Activated CD8-positive, alpha-beta T cell treated with anti-CD3 and anti-CD28 coated beads for 36 hours (primary cell): ENCODE measurements at regions not wholly inside any gene's neighbourhood (a gene's known extent, or its start where the extent isn't known, plus 50 kb on each side); places are given as distances from the start of the nearest gene placed in this dataset.
"Not testable (repeated sequence)": the region's sequence is repeated elsewhere in the genome, so short reads cannot be mapped to it uniquely, and the experiment has no call there.

Experiments used
- ATAC-seq: fragments of 200-7000 bp; cut with Tn5 transposase; one replicate; pipeline ENCODE4 v1.10.0; 2021; ENCODE audit warnings: mild to moderate bottlenecking, moderate library complexity
- CTCF ChIA-PET: fragments of 350-600 bp; sonication (Branson Sonifier 250); formaldehyde crosslinking; loops from one replicate; lab custom pipeline; 2021; ENCODE audit warnings: antibody characterized with exemption; lab: Charles Lee
- POLR2A ChIA-PET: fragments of 350-600 bp; sonication (Branson Sonifier 250); formaldehyde crosslinking; loops from one replicate; lab custom pipeline; 2021; ENCODE audit warnings: antibody characterized with exemption; lab: Charles Lee
- DNase-seq: peaks from one replicate; pipeline ENCODE4 v3.0.0-alpha.2; 2020
- H3K27ac Mint-ChIP-seq: one replicate; pipeline ENCODE4 v1.8.0; 2021; ENCODE audit warnings: mild to moderate bottlenecking, mixed read lengths
- H3K27me3 Mint-ChIP-seq: one replicate; pipeline ENCODE4 v1.8.0; 2021; ENCODE audit warnings: mixed read lengths
- H3K36me3 Mint-ChIP-seq: one replicate; pipeline ENCODE4 v1.8.0; 2021; ENCODE audit warnings: low read depth, mixed read lengths
- H3K4me1 Mint-ChIP-seq: one replicate; pipeline ENCODE4 v1.8.0; 2021; ENCODE audit warnings: low read depth, mixed read lengths
- H3K4me3 Mint-ChIP-seq: one replicate; pipeline ENCODE4 v1.8.0; 2021; ENCODE audit warnings: mild to moderate bottlenecking, moderate library complexity, mixed read lengths
- H3K9me3 Mint-ChIP-seq: one replicate; pipeline ENCODE4 v1.8.0; 2021; ENCODE audit warnings: mixed read lengths
- intact Hi-C: fragments of 100-400 bp; cut with micrococcal nuclease; formaldehyde crosslinking; loops from one replicate; pipeline ENCODE4 v1.10.0; 2022
- TF ChIP-seq, protein P1 (sequence below): fragments of 200-600 bp; IDR thresholded peaks from one replicate; pipeline ENCODE4 v1.8.0; 2022; ENCODE audit warnings: antibody characterized with exemption, mild to moderate bottlenecking

DNA sequence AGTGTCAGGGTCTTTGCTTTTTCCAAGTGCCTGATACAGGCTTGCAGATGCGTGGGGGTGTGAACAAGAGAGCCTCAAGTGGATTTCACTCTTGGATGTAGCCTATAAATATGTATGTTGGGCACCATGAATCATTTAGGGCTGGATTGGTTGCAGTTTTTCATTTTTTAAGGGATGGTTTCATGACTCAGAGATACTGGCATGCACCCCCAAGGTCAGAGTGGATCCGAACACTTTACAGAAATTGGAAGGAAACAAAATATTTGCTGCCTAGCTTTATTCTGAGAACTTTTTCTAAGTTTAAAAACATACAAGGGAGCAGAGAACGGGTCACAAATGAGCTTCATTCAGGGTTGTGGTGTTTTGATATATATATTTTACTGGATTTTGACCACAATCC lies 436.8 kb upstream of the ERCC4 start:
- Mint-ChIP-seq H3K4me3 (no peak overlapping the region), H3K27me3 (no peaks in the 10 kb centered on the region), H3K27ac (no peak overlapping the region), H3K9me3 (peaks cover 7% of the 10 kb centered on the region), H3K36me3 (no peaks in the 10 kb centered on the region), H3K4me1 (no peaks in the 10 kb centered on the region)
- intact Hi-C loops = no loop called here
- DNase-seq (no peak), ATAC-seq (no peak)
- CTCF ChIA-PET = no interaction called here
- POLR2A ChIA-PET = no interaction called here
- TF ChIP-seq, protein P1, sequence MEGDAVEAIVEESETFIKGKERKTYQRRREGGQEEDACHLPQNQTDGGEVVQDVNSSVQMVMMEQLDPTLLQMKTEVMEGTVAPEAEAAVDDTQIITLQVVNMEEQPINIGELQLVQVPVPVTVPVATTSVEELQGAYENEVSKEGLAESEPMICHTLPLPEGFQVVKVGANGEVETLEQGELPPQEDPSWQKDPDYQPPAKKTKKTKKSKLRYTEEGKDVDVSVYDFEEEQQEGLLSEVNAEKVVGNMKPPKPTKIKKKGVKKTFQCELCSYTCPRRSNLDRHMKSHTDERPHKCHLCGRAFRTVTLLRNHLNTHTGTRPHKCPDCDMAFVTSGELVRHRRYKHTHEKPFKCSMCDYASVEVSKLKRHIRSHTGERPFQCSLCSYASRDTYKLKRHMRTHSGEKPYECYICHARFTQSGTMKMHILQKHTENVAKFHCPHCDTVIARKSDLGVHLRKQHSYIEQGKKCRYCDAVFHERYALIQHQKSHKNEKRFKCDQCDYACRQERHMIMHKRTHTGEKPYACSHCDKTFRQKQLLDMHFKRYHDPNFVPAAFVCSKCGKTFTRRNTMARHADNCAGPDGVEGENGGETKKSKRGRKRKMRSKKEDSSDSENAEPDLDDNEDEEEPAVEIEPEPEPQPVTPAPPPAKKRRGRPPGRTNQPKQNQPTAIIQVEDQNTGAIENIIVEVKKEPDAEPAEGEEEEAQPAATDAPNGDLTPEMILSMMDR = no peak

DNA sequence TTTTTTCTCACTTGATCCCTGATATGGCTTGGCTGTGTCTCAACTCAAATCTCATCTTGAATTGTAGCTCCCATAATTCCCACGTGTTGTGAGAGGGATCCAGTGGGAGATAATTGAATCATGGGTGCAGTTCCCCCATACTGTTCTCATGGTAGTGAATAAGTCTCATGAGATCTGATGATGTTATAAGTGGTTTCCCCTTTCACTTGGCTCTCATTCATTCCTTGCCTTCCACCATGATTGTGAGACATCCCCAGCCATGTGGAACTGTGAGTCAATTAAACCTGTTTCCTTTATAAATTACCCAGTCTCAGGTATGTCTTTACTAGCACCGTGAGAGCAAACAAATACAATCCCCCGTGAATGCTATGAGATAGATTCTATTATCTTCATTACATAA lies 430.5 kb upstream of the ERCC4 start:
- H3K9me3 Mint-ChIP-seq, POLR2A ChIA-PET, CTCF ChIA-PET, H3K36me3 Mint-ChIP-seq, H3K27me3 Mint-ChIP-seq, H3K4me3 Mint-ChIP-seq, H3K27ac Mint-ChIP-seq, H3K4me1 Mint-ChIP-seq, intact Hi-C loops, ATAC-seq, DNase-seq: not testable (repeated sequence)

DNA sequence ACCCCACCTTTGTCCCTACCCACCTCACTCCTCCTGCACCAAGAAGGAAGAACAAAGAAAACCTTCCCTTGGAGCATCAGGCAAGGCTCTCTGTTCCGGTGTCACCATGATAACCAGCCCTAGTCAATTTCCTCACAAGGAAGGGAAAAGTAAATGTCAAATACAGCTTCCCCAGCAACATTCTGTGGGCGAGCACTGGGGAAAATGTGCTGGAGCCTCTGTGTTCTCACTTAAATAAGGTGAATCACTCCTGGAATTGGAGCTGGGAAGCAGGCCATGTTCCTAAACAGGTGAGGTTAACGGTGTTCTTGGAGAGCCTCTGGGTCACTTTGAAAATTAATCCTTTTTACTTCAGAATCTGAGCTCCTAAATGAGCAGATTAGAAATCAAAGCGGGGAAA lies 427.9 kb upstream of the ERCC4 start:
- H3K36me3 Mint-ChIP-seq = no peaks in the 10 kb centered on the region
- CTCF ChIA-PET = no interaction called here
- TF ChIP-seq, protein P1 = no peak
- no peaks in the 10 kb centered on the region for H3K9me3 Mint-ChIP-seq
- no peaks in the 10 kb centered on the region for H3K27me3 Mint-ChIP-seq
- no peak overlapping the region for H3K27ac Mint-ChIP-seq
- no peaks in the 10 kb centered on the region for H3K4me1 Mint-ChIP-seq
- intact Hi-C loops = no loop called here
- no peak for ATAC-seq
- POLR2A ChIA-PET = no interaction called here
- DNase-seq = no peak
- H3K4me3 Mint-ChIP-seq = no peak overlapping the region

DNA sequence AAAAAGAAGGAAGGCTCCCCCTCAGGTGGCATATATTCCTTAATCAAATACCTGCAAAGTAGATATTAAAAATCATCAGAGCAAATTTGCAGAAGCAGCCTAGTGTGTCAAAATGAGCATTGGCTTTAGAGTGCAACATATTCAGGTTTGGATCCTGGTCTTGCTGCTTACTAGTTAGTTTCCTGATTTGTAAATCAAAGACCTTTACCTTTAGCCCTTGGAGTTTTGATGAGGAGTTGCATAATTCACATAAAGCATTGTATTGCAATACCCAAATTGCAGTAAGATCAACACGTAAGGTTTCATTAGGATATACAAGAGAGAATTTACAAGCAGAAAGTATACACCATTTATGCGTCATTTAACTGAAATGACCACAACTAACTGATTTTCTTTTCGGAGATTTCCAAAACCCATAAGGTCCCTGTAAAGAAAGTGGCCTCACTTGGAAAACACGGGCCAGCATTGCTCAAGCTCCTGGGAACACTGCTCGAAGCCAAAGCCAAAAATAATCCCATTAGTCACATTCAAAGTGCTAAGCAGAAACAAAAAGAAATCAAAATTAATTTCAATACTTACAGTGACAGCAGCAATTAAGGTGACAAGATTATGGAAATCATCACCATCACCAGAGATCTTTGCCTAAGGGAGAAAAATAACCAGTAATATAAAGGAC lies 415.9 kb upstream of the ERCC4 start:
- no peak for DNase-seq
- H3K27ac Mint-ChIP-seq = no peak overlapping the region
- TF ChIP-seq, protein P1 = no peak
- H3K27me3 Mint-ChIP-seq = no peaks in the 10 kb centered on the region
- no peaks in the 10 kb centered on the region for H3K9me3 Mint-ChIP-seq
- ChIA-PET CTCF (no interaction called here), POLR2A (no interaction called here)
- intact Hi-C loops = no loop called here
- ATAC-seq = no peak
- no peak overlapping the region for H3K4me3 Mint-ChIP-seq
- H3K36me3 Mint-ChIP-seq = no peaks in the 10 kb centered on the region
- H3K4me1 Mint-ChIP-seq = no peaks in the 10 kb centered on the region

DNA sequence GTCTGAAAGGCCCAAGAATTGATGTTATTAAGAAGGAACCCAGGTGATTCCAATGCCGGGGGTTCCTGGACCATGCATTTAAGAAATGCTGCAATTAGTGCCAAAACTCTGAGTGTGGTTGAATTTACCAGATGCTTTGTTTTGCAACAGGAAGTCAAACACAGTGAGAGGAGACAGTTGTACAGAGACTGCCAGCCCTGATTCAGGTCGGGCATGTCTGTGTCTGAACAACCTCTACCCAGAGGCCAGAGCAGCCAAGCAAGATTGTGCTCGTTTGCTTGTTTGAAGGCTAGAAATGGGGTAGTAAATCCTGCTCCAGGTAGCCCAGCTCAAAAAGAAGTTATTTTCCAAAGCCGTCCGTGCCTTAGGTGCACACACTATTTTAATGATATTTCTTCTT lies 412.4 kb upstream of the ERCC4 start:
- DNase-seq = no peak
- TF ChIP-seq, protein P1 = no peak
- H3K27me3 Mint-ChIP-seq = no peaks in the 10 kb centered on the region
- H3K4me3 Mint-ChIP-seq = no peak overlapping the region
- no peak for ATAC-seq
- H3K4me1 Mint-ChIP-seq = no peaks in the 10 kb centered on the region
- CTCF ChIA-PET = no interaction called here
- no peak overlapping the region for H3K27ac Mint-ChIP-seq
- intact Hi-C loops = no loop called here
- no peaks in the 10 kb centered on the region for H3K36me3 Mint-ChIP-seq
- POLR2A ChIA-PET = no interaction called here
- peaks cover 2% of the 10 kb centered on the region for H3K9me3 Mint-ChIP-seq
